MM.1S (cell line): ENCODE measurements at regions not wholly inside any gene's neighbourhood (a gene's known extent, or its start where the extent isn't known, plus 50 kb on each side); places are given as distances from the start of the nearest gene placed in this dataset.

Experiments used
- DNase-seq: peaks from one replicate; pipeline ENCODE4 v3.0.0-alpha.2; 2015
- H2AFZ ChIP-seq: fragments of 300-600 bp; sonication (generic); 2 replicates; pipeline ENCODE4 v1.6.0; 2016; ENCODE audit warnings: antibody characterized with exemption, low read length
- H3F3A ChIP-seq: fragments of 300-600 bp; sonication (generic); 2 replicates; pipeline ENCODE4 v1.6.1; 2016; ENCODE audit warnings: mild to moderate bottlenecking, antibody characterized with exemption, low read length, moderate library complexity, mixed read lengths; ENCODE audit not compliant: insufficient read depth
- H3K27ac ChIP-seq: fragments of 300-600 bp; sonication (generic); 2 replicates; pipeline ENCODE4 v1.5.1; 2016; ENCODE audit warnings: mild to moderate bottlenecking, low read length
- H3K27me3 ChIP-seq: fragments of 300-600 bp; sonication (generic); replicated peaks from 2 replicates; pipeline ENCODE4 v1.6.0; 2016; ENCODE audit warnings: low read length; ENCODE audit not compliant: insufficient read depth
- H3K36me3 ChIP-seq: fragments of 300-600 bp; sonication (generic); replicated peaks from 2 replicates; pipeline ENCODE4 v1.6.1; 2016; ENCODE audit warnings: mild to moderate bottlenecking, low read length, mixed read lengths; ENCODE audit not compliant: insufficient read depth
- H3K4me1 ChIP-seq: fragments of 300-600 bp; sonication (generic); 2 replicates; pipeline ENCODE4 v1.6.1; 2016; ENCODE audit warnings: low read length, mixed read lengths
- H3K4me2 ChIP-seq: fragments of 300-600 bp; sonication (generic); 2 replicates; pipeline ENCODE4 v1.6.0; 2016; ENCODE audit warnings: low read depth, low read length
- H3K4me3 ChIP-seq: fragments of 300-600 bp; sonication (generic); 2 replicates; pipeline ENCODE4 v1.5.1; 2016; ENCODE audit warnings: low read length, mixed read lengths
- H3K79me2 ChIP-seq: fragments of 300-600 bp; sonication (generic); 2 replicates; pipeline ENCODE4 v1.6.1; 2016; ENCODE audit warnings: mixed run types, low read length, mixed read lengths
- H3K9ac ChIP-seq: fragments of 300-600 bp; sonication (generic); 2 replicates; pipeline ENCODE4 v1.6.1; 2016; ENCODE audit warnings: low read length, mixed read lengths
- H3K9me2 ChIP-seq: fragments of 300-600 bp; sonication (generic); replicated peaks from 2 replicates; pipeline ENCODE4 v1.6.1; 2016; ENCODE audit warnings: mild to moderate bottlenecking, low read length, mixed read lengths; ENCODE audit not compliant: insufficient read depth
- H3K9me3 ChIP-seq: fragments of 300-600 bp; sonication (generic); replicated peaks from 2 replicates; pipeline ENCODE4 v1.6.1; 2016; ENCODE audit warnings: mild to moderate bottlenecking, low read length, mixed read lengths; ENCODE audit not compliant: insufficient read depth
- H4K20me1 ChIP-seq: fragments of 300-600 bp; sonication (generic); 2 replicates; pipeline ENCODE4 v1.6.1; 2016; ENCODE audit warnings: mild to moderate bottlenecking, low read length, moderate library complexity, mixed read lengths; ENCODE audit not compliant: insufficient read depth
- CTCF ChIP-seq: fragments of 300-600 bp; sonication (generic); IDR thresholded peaks from 2 replicates; pipeline ENCODE4 v1.5.1; 2016; ENCODE audit warnings: antibody characterized with exemption, low read length, mixed read lengths
- EZH2 ChIP-seq: fragments of 300-600 bp; sonication (generic); optimal IDR thresholded peaks from 2 replicates; pipeline ENCODE3; 2017; ENCODE audit warnings: low read depth, mild to moderate bottlenecking, antibody characterized with exemption, low read length, mixed read lengths
- EZH2phosphoT487 ChIP-seq: fragments of 300-600 bp; sonication (generic); IDR thresholded peaks from 2 replicates; pipeline ENCODE4 v1.6.1; 2018; ENCODE audit warnings: antibody characterized with exemption, low read length

- TF ChIP-seq EZH2phosphoT487 (no peak), CTCF (no peak), EZH2 (no peak)
- H3K9ac ChIP-seq: no peak overlapping the region
- H3K4me1 ChIP-seq: no peaks in the 10 kb centered on the region
Measured at GRCh38 chr21:40950970-40951369, 104.0 kb upstream of the DSCAM start.

GRCh38 chr21:40952551-40953323 lies 105.8 kb upstream of the DSCAM start:
- Histone ChIP-seq H3K79me2 (no peaks in the 10 kb centered on the region), H3K9me2 (no peaks in the 10 kb centered on the region), H3K27ac (no peak overlapping the region), H3K4me3 (no peak overlapping the region), H3K4me2 (no peak overlapping the region), H3K9ac (no peak overlapping the region), H3K9me3 (no peaks in the 10 kb centered on the region), H2AFZ (no peak overlapping the region), H3K36me3 (no peaks in the 10 kb centered on the region), H3F3A (no peaks in the 10 kb centered on the region), H4K20me1 (no peaks in the 10 kb centered on the region), H3K27me3 (no peaks in the 10 kb centered on the region), H3K4me1 (no peaks in the 10 kb centered on the region)
- no peak for TF ChIP-seq EZH2
- no peak for TF ChIP-seq CTCF
- no peak for TF ChIP-seq EZH2phosphoT487
- peak; percentile 4 for DNase-seq

More at GRCh38 chr21:40950970-40951369, 104.0 kb upstream of the DSCAM start:
- Histone ChIP-seq H3K4me2 (no peak overlapping the region), H2AFZ (no peak overlapping the region), H4K20me1 (no peaks in the 10 kb centered on the region), H3K79me2 (no peaks in the 10 kb centered on the region), H3K4me3 (no peak overlapping the region), H3K27me3 (no peaks in the 10 kb centered on the region), H3K9me3 (no peaks in the 10 kb centered on the region), H3K9me2 (no peaks in the 10 kb centered on the region), H3K27ac (no peak overlapping the region), H3K36me3 (no peaks in the 10 kb centered on the region), H3F3A (no peaks in the 10 kb centered on the region)
- DNase-seq: no peak

- no peak for DNase-seq
- Histone ChIP-seq H3K9me3 (no peaks in the 10 kb centered on the region), H3K4me3 (no peak overlapping the region), H3K27me3 (no peaks in the 10 kb centered on the region), H3K9me2 (no peaks in the 10 kb centered on the region), H3F3A (no peaks in the 10 kb centered on the region), H3K79me2 (no peaks in the 10 kb centered on the region), H3K9ac (no peak overlapping the region), H3K4me1 (peaks cover 5% of the 10 kb centered on the region; the same call in 1 of the 2 replicates), H3K27ac (no peak overlapping the region), H2AFZ (no peak overlapping the region), H4K20me1 (no peaks in the 10 kb centered on the region), H3K36me3 (no peaks in the 10 kb centered on the region), H3K4me2 (no peak overlapping the region)
- TF ChIP-seq EZH2 (no peak), EZH2phosphoT487 (no peak), CTCF (no peak)
Measured at GRCh38 chr21:40964691-40965090, 117.7 kb upstream of the DSCAM start.
